HEK293 (cell line): ENCODE measurements at regions not wholly inside any gene's neighbourhood (a gene's known extent, or its start where the extent isn't known, plus 50 kb on each side); places are given as distances from the start of the nearest gene placed in this dataset.
A peak's percentile ranks its signal among the peaks of the same experiment; 100 is the strongest.

ENCODE experiments used
- CTCF ChIA-PET: fragments of 350-600 bp; formaldehyde crosslinking; extraction: SDS; loops from one replicate; lab custom pipeline; 2021; ENCODE audit warnings: antibody characterized with exemption; lab: Yijun Ruan, JAX
- POLR2A ChIA-PET: fragments of 300-600 bp; formaldehyde crosslinking; extraction: SDS; loops from one replicate; lab custom pipeline; 2020; ENCODE audit warnings: antibody characterized with exemption, inconsistent platforms; lab: Yijun Ruan, JAX
- H3K27ac ChIP-seq: fragments of 200-500 bp; sonication (Bioruptor generic); 2 replicates; pipeline ENCODE4 v1.5.1; 2014; ENCODE audit warnings: low read depth, low read length, control low read depth, inconsistent platforms; ENCODE audit errors: extremely low read depth
- H3K36me3 ChIP-seq, 2 experiments: fragments of 200-500 bp in 1 of 2; sonication (Bioruptor generic) in 1 of 2; 1 replicate in 1 of 2; 2 replicates in 1 of 2; pipeline ENCODE4 v1.5.1; 2014 to 2017; ENCODE audit warnings: inconsistent platforms in 2 of 2, low read length in 2 of 2; ENCODE audit not compliant: control insufficient read depth in 2 of 2, insufficient read depth in 1 of 2
- H3K4me1 ChIP-seq: fragments of 200-500 bp; sonication (Bioruptor generic); 2 replicates; pipeline ENCODE4 v1.5.1; 2014; ENCODE audit warnings: mild to moderate bottlenecking, low read length, inconsistent platforms; ENCODE audit not compliant: control insufficient read depth, insufficient read depth
- H3K4me3 ChIP-seq: 2 replicates; pipeline ENCODE4 v1.5.1; 2011; ENCODE audit warnings: low read depth, mild to moderate bottlenecking, control low read depth, low read length, moderate library complexity
- H3K9me3 ChIP-seq: fragments of 200-500 bp; sonication (Bioruptor generic); 2 replicates; pipeline ENCODE4 v1.5.1; 2014; ENCODE audit warnings: low read depth, low read length, inconsistent platforms; ENCODE audit not compliant: control insufficient read depth, insufficient read depth
- BCL11B ChIP-seq: fragments of 450-650 bp; formaldehyde crosslinking; IDR thresholded peaks from 2 replicates; pipeline ENCODE4 v1.5.1; 2016; ENCODE audit warnings: low read depth, missing biosample characterization, missing genetic modification characterization
- GLIS1 ChIP-seq: fragments of 450-650 bp; formaldehyde crosslinking; IDR thresholded peaks from 2 replicates; pipeline ENCODE4 v1.5.1; 2016; ENCODE audit warnings: missing biosample characterization, missing genetic modification characterization
- IKZF3 ChIP-seq: fragments of 450-650 bp; IDR thresholded peaks from 2 replicates; pipeline ENCODE4 v1.5.0; 2018; ENCODE audit warnings: missing biosample characterization, mild to moderate bottlenecking, missing genetic modification characterization, moderate library complexity
- PRDM1 ChIP-seq: fragments of 450-650 bp; formaldehyde crosslinking; IDR thresholded peaks from 2 replicates; pipeline ENCODE4; 2016; ENCODE audit warnings: missing biosample characterization, missing genetic modification characterization
- PRDM10 ChIP-seq: fragments of 450-650 bp; formaldehyde crosslinking; IDR thresholded peaks from 2 replicates; pipeline ENCODE4 v1.5.1; 2016; ENCODE audit warnings: missing biosample characterization, missing genetic modification characterization
- PRDM6 ChIP-seq: fragments of 450-650 bp; formaldehyde crosslinking; IDR thresholded peaks from 2 replicates; pipeline ENCODE4 v1.5.1; 2017; ENCODE audit warnings: missing biosample characterization, missing genetic modification characterization
- ZFHX2 ChIP-seq: fragments of 450-650 bp; formaldehyde crosslinking; conservative IDR thresholded peaks from 2 replicates; pipeline ENCODE4 v1.5.1; 2016; ENCODE audit warnings: missing biosample characterization, missing genetic modification characterization
- ZIC2 ChIP-seq: fragments of 450-650 bp; formaldehyde crosslinking; IDR thresholded peaks from 2 replicates; pipeline ENCODE4 v1.5.1; 2016; ENCODE audit warnings: missing biosample characterization, missing genetic modification characterization
- ZNF16 ChIP-seq: fragments of 450-650 bp; formaldehyde crosslinking; IDR thresholded peaks from 2 replicates; pipeline ENCODE4 v1.5.1; 2016; ENCODE audit warnings: low read depth, missing biosample characterization, missing genetic modification characterization
- ZNF610 ChIP-seq: fragments of 450-650 bp; formaldehyde crosslinking; IDR thresholded peaks from 2 replicates; pipeline ENCODE4 v1.5.1; 2016; ENCODE audit warnings: missing biosample characterization, missing genetic modification characterization, borderline replicate concordance
- ZNF791 ChIP-seq: fragments of 450-650 bp; formaldehyde crosslinking; IDR thresholded peaks from 2 replicates; pipeline ENCODE4 v1.5.1; 2016; ENCODE audit warnings: missing biosample characterization, missing genetic modification characterization
- ZNF843 ChIP-seq: fragments of 450-650 bp; formaldehyde crosslinking; IDR thresholded peaks from 2 replicates; pipeline ENCODE4 v1.5.1; 2016; ENCODE audit warnings: missing biosample characterization, missing genetic modification characterization
- ZSCAN18 ChIP-seq: fragments of 450-650 bp; formaldehyde crosslinking; IDR thresholded peaks from 2 replicates; pipeline ENCODE4 v1.5.1; 2016; ENCODE audit warnings: missing biosample characterization, missing genetic modification characterization
- TF ChIP-seq, protein P1 (sequence below): fragments of 450-650 bp; IDR thresholded peaks from 2 replicates; pipeline ENCODE4 v1.5.1; 2018; ENCODE audit warnings: missing biosample characterization, missing genetic modification characterization
- TF ChIP-seq, protein P2 (sequence below): fragments of 450-650 bp; formaldehyde crosslinking; IDR thresholded peaks from 2 replicates; pipeline ENCODE4 v1.5.1; 2016; ENCODE audit warnings: missing biosample characterization, missing genetic modification characterization
- TF ChIP-seq, protein P3 (sequence below): fragments of 450-650 bp; formaldehyde crosslinking; IDR thresholded peaks from 2 replicates; pipeline ENCODE4 v1.5.1; 2017; ENCODE audit warnings: missing biosample characterization, missing genetic modification characterization

- TF ChIP-seq PRDM6 (tag by site-specific recombination) (peak; percentile 54; the same call in 1 of the 2 replicates), BCL11B (tag by site-specific recombination) (no peak), IKZF3 (tag by site-specific recombination) (no peak), PRDM10 (no peak), ZNF16 (no peak), ZNF610 (no peak), ZIC2 (no peak), PRDM1 (tag by site-specific recombination) (0 out of 2 replicates have a peak, but pooled peaks have one; percentile 26), ZSCAN18 (tag by site-specific recombination) (no peak), ZFHX2 (no peak), ZNF791 (tag by site-specific recombination) (no peak), GLIS1 (peak; percentile 73)
- TF ChIP-seq, protein P1, sequence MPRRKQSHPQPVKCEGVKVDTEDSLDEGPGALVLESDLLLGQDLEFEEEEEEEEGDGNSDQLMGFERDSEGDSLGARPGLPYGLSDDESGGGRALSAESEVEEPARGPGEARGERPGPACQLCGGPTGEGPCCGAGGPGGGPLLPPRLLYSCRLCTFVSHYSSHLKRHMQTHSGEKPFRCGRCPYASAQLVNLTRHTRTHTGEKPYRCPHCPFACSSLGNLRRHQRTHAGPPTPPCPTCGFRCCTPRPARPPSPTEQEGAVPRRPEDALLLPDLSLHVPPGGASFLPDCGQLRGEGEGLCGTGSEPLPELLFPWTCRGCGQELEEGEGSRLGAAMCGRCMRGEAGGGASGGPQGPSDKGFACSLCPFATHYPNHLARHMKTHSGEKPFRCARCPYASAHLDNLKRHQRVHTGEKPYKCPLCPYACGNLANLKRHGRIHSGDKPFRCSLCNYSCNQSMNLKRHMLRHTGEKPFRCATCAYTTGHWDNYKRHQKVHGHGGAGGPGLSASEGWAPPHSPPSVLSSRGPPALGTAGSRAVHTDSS (tag by site-specific recombination), result no peak
- TF ChIP-seq, all 188 proteins: peak for 14
Observed at GRCh38 chr20:24095756-24096155, 107.2 kb upstream of the GGTLC1 start (continued).

DNA sequence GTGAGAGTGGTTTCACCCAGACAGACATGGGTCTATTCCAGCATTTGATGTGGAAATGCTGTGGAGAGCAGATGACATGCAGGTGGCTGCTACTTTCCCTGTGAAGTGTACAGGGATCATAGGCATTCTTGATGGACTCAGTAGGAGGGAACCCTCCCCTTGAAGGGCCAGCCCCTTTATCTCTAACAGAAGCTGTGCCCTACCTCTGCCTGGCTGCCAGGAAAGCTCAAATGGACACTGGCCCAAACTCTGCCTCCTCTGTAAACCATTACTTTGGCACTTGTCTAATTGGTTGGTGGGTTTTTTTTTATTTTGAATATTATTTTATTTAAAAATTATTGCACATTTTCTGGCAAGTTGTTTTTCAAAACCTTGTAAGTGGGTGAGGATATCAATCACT lies 106.7 kb upstream of the GGTLC1 start:
- POLR2A ChIA-PET, result no interaction called here

More for the DNA sequence above, 106.7 kb upstream of the GGTLC1 start:
- Histone ChIP-seq H3K4me3 (no peak overlapping the region), H3K9me3 (no peaks in the 10 kb centered on the region), H3K36me3 (no peaks in the 10 kb centered on the region), H3K27ac (no peak overlapping the region), H3K4me1 (no peaks in the 10 kb centered on the region)
- CTCF ChIA-PET, result no interaction called here
- no peak for TF ChIP-seq ZNF843 (tag by site-specific recombination)
- TF ChIP-seq, protein P2, sequence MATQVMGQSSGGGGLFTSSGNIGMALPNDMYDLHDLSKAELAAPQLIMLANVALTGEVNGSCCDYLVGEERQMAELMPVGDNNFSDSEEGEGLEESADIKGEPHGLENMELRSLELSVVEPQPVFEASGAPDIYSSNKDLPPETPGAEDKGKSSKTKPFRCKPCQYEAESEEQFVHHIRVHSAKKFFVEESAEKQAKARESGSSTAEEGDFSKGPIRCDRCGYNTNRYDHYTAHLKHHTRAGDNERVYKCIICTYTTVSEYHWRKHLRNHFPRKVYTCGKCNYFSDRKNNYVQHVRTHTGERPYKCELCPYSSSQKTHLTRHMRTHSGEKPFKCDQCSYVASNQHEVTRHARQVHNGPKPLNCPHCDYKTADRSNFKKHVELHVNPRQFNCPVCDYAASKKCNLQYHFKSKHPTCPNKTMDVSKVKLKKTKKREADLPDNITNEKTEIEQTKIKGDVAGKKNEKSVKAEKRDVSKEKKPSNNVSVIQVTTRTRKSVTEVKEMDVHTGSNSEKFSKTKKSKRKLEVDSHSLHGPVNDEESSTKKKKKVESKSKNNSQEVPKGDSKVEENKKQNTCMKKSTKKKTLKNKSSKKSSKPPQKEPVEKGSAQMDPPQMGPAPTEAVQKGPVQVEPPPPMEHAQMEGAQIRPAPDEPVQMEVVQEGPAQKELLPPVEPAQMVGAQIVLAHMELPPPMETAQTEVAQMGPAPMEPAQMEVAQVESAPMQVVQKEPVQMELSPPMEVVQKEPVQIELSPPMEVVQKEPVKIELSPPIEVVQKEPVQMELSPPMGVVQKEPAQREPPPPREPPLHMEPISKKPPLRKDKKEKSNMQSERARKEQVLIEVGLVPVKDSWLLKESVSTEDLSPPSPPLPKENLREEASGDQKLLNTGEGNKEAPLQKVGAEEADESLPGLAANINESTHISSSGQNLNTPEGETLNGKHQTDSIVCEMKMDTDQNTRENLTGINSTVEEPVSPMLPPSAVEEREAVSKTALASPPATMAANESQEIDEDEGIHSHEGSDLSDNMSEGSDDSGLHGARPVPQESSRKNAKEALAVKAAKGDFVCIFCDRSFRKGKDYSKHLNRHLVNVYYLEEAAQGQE (tag by site-specific recombination), result no peak
- TF ChIP-seq, protein P3, sequence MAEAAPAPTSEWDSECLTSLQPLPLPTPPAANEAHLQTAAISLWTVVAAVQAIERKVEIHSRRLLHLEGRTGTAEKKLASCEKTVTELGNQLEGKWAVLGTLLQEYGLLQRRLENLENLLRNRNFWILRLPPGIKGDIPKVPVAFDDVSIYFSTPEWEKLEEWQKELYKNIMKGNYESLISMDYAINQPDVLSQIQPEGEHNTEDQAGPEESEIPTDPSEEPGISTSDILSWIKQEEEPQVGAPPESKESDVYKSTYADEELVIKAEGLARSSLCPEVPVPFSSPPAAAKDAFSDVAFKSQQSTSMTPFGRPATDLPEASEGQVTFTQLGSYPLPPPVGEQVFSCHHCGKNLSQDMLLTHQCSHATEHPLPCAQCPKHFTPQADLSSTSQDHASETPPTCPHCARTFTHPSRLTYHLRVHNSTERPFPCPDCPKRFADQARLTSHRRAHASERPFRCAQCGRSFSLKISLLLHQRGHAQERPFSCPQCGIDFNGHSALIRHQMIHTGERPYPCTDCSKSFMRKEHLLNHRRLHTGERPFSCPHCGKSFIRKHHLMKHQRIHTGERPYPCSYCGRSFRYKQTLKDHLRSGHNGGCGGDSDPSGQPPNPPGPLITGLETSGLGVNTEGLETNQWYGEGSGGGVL (tag by site-specific recombination), result no peak
